HG03135 (cell line): ENCODE measurements at regions not wholly inside any gene's neighbourhood (a gene's known extent, or its start where the extent isn't known, plus 50 kb on each side); places are given as distances from the start of the nearest gene placed in this dataset.

Experiments
- ATAC-seq: cut with Tn5 transposase; IDR thresholded peaks from one replicate; pipeline ENCODE4 v1.9.1; 2021; ENCODE audit warnings: mild to moderate bottlenecking, moderate library complexity; ENCODE audit not compliant: unreplicated experiment

GRCh38 chr12:130098301-130099005, 63.8 kb upstream of the FZD10 start:
- no peak for ATAC-seq

- no peak for ATAC-seq
These were observed 61.5 kb upstream of the FZD10 start for GRCh38 chr12:130100634-130101362.

GRCh38 chr12:130101370-130101769, 60.9 kb upstream of the FZD10 start:
- ATAC-seq = no peak

GRCh38 chr12:130102266-130102665, 60.0 kb upstream of the FZD10 start:
- ATAC-seq = no peak

GRCh38 chr12:130104571-130105106, 57.6 kb upstream of the FZD10 start:
- no peak for ATAC-seq

GRCh38 chr12:130109062-130109945, 53.0 kb upstream of the FZD10 start:
- ATAC-seq = no peak

- no peak for ATAC-seq
These were observed 51.4 kb upstream of the FZD10 start for GRCh38 chr12:130110914-130111313.

GRCh38 chr12:130111965-130112496, 50.2 kb upstream of the FZD10 start:
- ATAC-seq = no peak
